Immature natural killer cell (primary cell): ENCODE measurements at regions not wholly inside any gene's neighbourhood (a gene's known extent, or its start where the extent isn't known, plus 50 kb on each side); places are given as distances from the start of the nearest gene placed in this dataset.
"Not testable (repeated sequence)": the region's sequence is repeated elsewhere in the genome, so short reads cannot be mapped to it uniquely, and the experiment has no call there.

Source experiments
- DNase-seq, 3 donors: peaks; one replicate each; pipeline ENCODE4 v3.0.0; 2022; ENCODE audit warnings: mixed read lengths in 1 of 3
- H3K27ac Mint-ChIP-seq, 6 donors: one replicate each; pipeline ENCODE4 v1.8.0; 2020; ENCODE audit warnings: mixed read lengths in 6 of 6, mild to moderate bottlenecking in 5 of 6, inconsistent platforms in 4 of 6, moderate library complexity in 3 of 6
- H3K27me3 Mint-ChIP-seq, 3 donors: one replicate each; pipeline ENCODE4 v1.8.0; 2020 to 2021; ENCODE audit warnings: low read depth in 3 of 3, mild to moderate bottlenecking in 3 of 3, mixed read lengths in 3 of 3, moderate library complexity in 3 of 3, inconsistent platforms in 1 of 3
- H3K36me3 Mint-ChIP-seq, 3 donors: one replicate each; pipeline ENCODE4 v1.8.0; 2020; ENCODE audit warnings: mixed read lengths in 3 of 3, inconsistent platforms in 2 of 3, mild to moderate bottlenecking in 2 of 3
- H3K4me1 Mint-ChIP-seq, 2 donors: one replicate each; pipeline ENCODE4 v1.8.0; 2020; ENCODE audit warnings: inconsistent platforms in 2 of 2, mild to moderate bottlenecking in 2 of 2, mixed read lengths in 2 of 2, moderate library complexity in 1 of 2
- H3K4me3 Mint-ChIP-seq, 5 donors: one replicate each; pipeline ENCODE4 v1.8.0; 2020; ENCODE audit warnings: mild to moderate bottlenecking in 5 of 5, mixed read lengths in 5 of 5, inconsistent platforms in 3 of 5, moderate library complexity in 3 of 5
- H3K9me3 Mint-ChIP-seq, 6 donors: one replicate each; pipeline ENCODE4 v1.8.0; 2020; ENCODE audit warnings: mild to moderate bottlenecking in 6 of 6, mixed read lengths in 6 of 6, inconsistent platforms in 4 of 6, moderate library complexity in 3 of 6

- Mint-ChIP-seq H3K4me3 (no peak overlapping the region), H3K27ac (no peak overlapping the region), H3K36me3 (no peaks in the 10 kb centered on the region), H3K9me3 (peaks cover 0 to under 1% (median 0%) of the 10 kb centered on the region in 6 donors), H3K27me3 (peaks cover 1 to 6% (median 2%) of the 10 kb centered on the region in 3 donors), H3K4me1 (no peaks in the 10 kb centered on the region)
- no peak for DNase-seq
Measured at GRCh38 chr2:121150126-121150525, 134.9 kb downstream of the TFCP2L1 start.

GRCh38 chr2:121150713-121151112, 134.3 kb downstream of the TFCP2L1 start:
- no peak for DNase-seq
- Mint-ChIP-seq H3K4me1 (no peaks in the 10 kb centered on the region), H3K9me3 (peaks cover 0 to 2% (median 0%) of the 10 kb centered on the region in 6 donors), H3K4me3 (no peak overlapping the region), H3K27ac (no peak overlapping the region), H3K36me3 (no peaks in the 10 kb centered on the region), H3K27me3 (peaks cover 1 to 6% (median 2%) of the 10 kb centered on the region in 3 donors)

GRCh38 chr2:121151311-121152109, 133.5 kb downstream of the TFCP2L1 start:
- Mint-ChIP-seq H3K36me3 (no peaks in the 10 kb centered on the region), H3K9me3 (peaks cover 0 to 2% (median under 1%) of the 10 kb centered on the region in 6 donors), H3K4me3 (no peak overlapping the region), H3K27me3 (peaks cover 2 to 5% (median 2%) of the 10 kb centered on the region in 3 donors), H3K4me1 (no peaks in the 10 kb centered on the region), H3K27ac (no peak overlapping the region)
- DNase-seq = no peak

- Mint-ChIP-seq H3K27ac (no peak overlapping the region), H3K9me3 (peaks cover 2 to 9% (median 7%) of the 10 kb centered on the region in 6 donors), H3K36me3 (peaks cover 0 to 3% (median under 1%) of the 10 kb centered on the region in 3 donors), H3K27me3 (peaks cover 0 to 6% (median 5%) of the 10 kb centered on the region in 3 donors), H3K4me3 (no peak overlapping the region), H3K4me1 (no peaks in the 10 kb centered on the region)
- no peak for DNase-seq
Measured at GRCh38 chr2:121152861-121153260, 132.1 kb downstream of the TFCP2L1 start.

GRCh38 chr2:121153516-121153915, 131.5 kb downstream of the TFCP2L1 start:
- no peak overlapping the region for H3K4me3 Mint-ChIP-seq
- no peak for DNase-seq
- H3K27ac Mint-ChIP-seq = no peak overlapping the region
- H3K9me3 Mint-ChIP-seq = peaks cover 2 to 15% (median 13%) of the 10 kb centered on the region in 6 donors
- H3K27me3 Mint-ChIP-seq = peaks cover 0 to 8% (median 5%) of the 10 kb centered on the region in 3 donors
- no peaks in the 10 kb centered on the region for H3K4me1 Mint-ChIP-seq
- H3K36me3 Mint-ChIP-seq = peaks cover 0 to 4% (median 3%) of the 10 kb centered on the region in 3 donors

GRCh38 chr2:121155502-121156056, 129.4 kb downstream of the TFCP2L1 start:
- no peak overlapping the region for H3K27ac Mint-ChIP-seq
- H3K9me3 Mint-ChIP-seq = peaks cover 2 to 19% (median 13%) of the 10 kb centered on the region in 6 donors
- H3K36me3 Mint-ChIP-seq = peaks cover 0 to 4% (median 3%) of the 10 kb centered on the region in 3 donors
- no peak for DNase-seq
- no peaks in the 10 kb centered on the region for H3K4me1 Mint-ChIP-seq
- peaks cover 0 to 8% (median 5%) of the 10 kb centered on the region in 3 donors for H3K27me3 Mint-ChIP-seq
- no peak overlapping the region for H3K4me3 Mint-ChIP-seq

- not testable (repeated sequence) for H3K27ac Mint-ChIP-seq, DNase-seq, H3K4me3 Mint-ChIP-seq, H3K36me3 Mint-ChIP-seq, H3K4me1 Mint-ChIP-seq, H3K27me3 Mint-ChIP-seq
- peaks cover 5 to 19% (median 14%) of the 10 kb centered on the region in 6 donors for H3K9me3 Mint-ChIP-seq
Measured at GRCh38 chr2:121157481-121157880, 127.5 kb downstream of the TFCP2L1 start.

- DNase-seq = no peak
- H3K9me3 Mint-ChIP-seq = peaks cover 8 to 26% (median 21%) of the 10 kb centered on the region in 6 donors
- H3K36me3 Mint-ChIP-seq = peaks cover 0 to 8% (median 3%) of the 10 kb centered on the region in 3 donors
- peaks cover 2 to 8% (median 2%) of the 10 kb centered on the region in 3 donors for H3K27me3 Mint-ChIP-seq
- H3K27ac Mint-ChIP-seq = no peak overlapping the region
- H3K4me1 Mint-ChIP-seq = no peaks in the 10 kb centered on the region
- no peak overlapping the region for H3K4me3 Mint-ChIP-seq
Measured at GRCh38 chr2:121159291-121160071, 125.5 kb downstream of the TFCP2L1 start.

GRCh38 chr2:121160366-121160765, 124.6 kb downstream of the TFCP2L1 start:
- Mint-ChIP-seq H3K4me1 (no peaks in the 10 kb centered on the region), H3K36me3 (peaks cover 0 to 8% (median 3%) of the 10 kb centered on the region in 3 donors), H3K4me3 (no peak overlapping the region)

GRCh38 chr2:121161272-121161671, 123.7 kb downstream of the TFCP2L1 start:
- H3K4me3 Mint-ChIP-seq = no peak overlapping the region
- H3K36me3 Mint-ChIP-seq = peaks cover 0 to 8% (median 3%) of the 10 kb centered on the region in 3 donors
- H3K4me1 Mint-ChIP-seq = no peaks in the 10 kb centered on the region
- H3K27me3 Mint-ChIP-seq = peaks cover 2 to 8% (median 3%) of the 10 kb centered on the region in 3 donors
- H3K9me3 Mint-ChIP-seq = peaks cover 8 to 26% (median 20%) of the 10 kb centered on the region in 6 donors
- H3K27ac Mint-ChIP-seq = no peak overlapping the region
- DNase-seq = no peak

More at GRCh38 chr2:121160366-121160765, 124.6 kb downstream of the TFCP2L1 start:
- H3K9me3 Mint-ChIP-seq = peaks cover 8 to 26% (median 21%) of the 10 kb centered on the region in 6 donors
- no peak for DNase-seq
- H3K27ac Mint-ChIP-seq = no peak overlapping the region
- peaks cover 2 to 8% (median 3%) of the 10 kb centered on the region in 3 donors for H3K27me3 Mint-ChIP-seq

- Mint-ChIP-seq H3K36me3 (peaks cover 0 to 8% (median 0%) of the 10 kb centered on the region in 3 donors), H3K27me3 (peaks cover 0 to 3% (median 3%) of the 10 kb centered on the region in 3 donors), H3K4me3 (no peak overlapping the region), H3K27ac (no peak overlapping the region), H3K9me3 (peaks cover 5 to 18% (median 14%) of the 10 kb centered on the region in 6 donors), H3K4me1 (no peaks in the 10 kb centered on the region)
- no peak for DNase-seq
Measured at GRCh38 chr2:121162893-121163292, 122.1 kb downstream of the TFCP2L1 start.

GRCh38 chr2:121164042-121164441, 121.0 kb downstream of the TFCP2L1 start:
- Mint-ChIP-seq H3K4me1 (no peaks in the 10 kb centered on the region), H3K27me3 (peaks cover 0 to 3% (median 1%) of the 10 kb centered on the region in 3 donors), H3K36me3 (peaks cover 0 to 4% (median 0%) of the 10 kb centered on the region in 3 donors), H3K27ac (no peak overlapping the region), H3K4me3 (no peak overlapping the region), H3K9me3 (peaks cover 5 to 12% (median 7%) of the 10 kb centered on the region in 6 donors)
- DNase-seq = no peak

GRCh38 chr2:121165038-121165542, 119.9 kb downstream of the TFCP2L1 start:
- Mint-ChIP-seq H3K4me1 (no peaks in the 10 kb centered on the region), H3K27ac (no peak overlapping the region), H3K4me3 (no peak overlapping the region), H3K27me3 (peaks cover 2 to 5% (median 3%) of the 10 kb centered on the region in 3 donors), H3K36me3 (peaks cover 0 to 4% (median 0%) of the 10 kb centered on the region in 3 donors), H3K9me3 (peaks cover 5 to 12% (median 7%) of the 10 kb centered on the region in 6 donors)
- no peak for DNase-seq
